GM12891 (cell line): ENCODE measurements at regions not wholly inside any gene's neighbourhood (a gene's known extent, or its start where the extent isn't known, plus 50 kb on each side); places are given as distances from the start of the nearest gene placed in this dataset.

Source experiments
- POLR2AphosphoS5 ChIP-seq: IDR thresholded peaks from 2 replicates; pipeline ENCODE4 v1.6.1; 2011; ENCODE audit warnings: low read depth, low read length, control low read depth
- POU2F2 ChIP-seq: IDR thresholded peaks from 2 replicates; pipeline ENCODE4 v1.6.1; 2011; ENCODE audit warnings: low read depth, mild to moderate bottlenecking, control low read depth, low read length, moderate library complexity

DNA sequence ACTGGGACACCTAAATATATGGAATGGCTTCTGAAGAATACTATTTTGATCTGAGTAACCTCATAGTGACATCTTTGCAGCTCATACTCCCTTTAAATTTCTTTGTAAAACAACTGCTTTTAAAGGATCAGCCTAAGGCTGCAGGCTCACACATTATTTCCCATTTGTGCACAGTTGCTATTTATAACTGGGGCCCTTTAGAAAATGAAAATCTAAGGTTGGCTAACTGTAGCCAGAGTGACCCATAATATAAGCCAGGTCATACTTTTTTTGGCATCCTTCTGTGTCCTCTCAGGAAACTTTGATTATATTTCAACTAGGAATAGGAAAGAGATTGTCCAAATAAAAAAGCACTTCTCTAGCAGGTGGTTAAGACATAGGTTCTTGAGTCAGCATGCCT lies 123.6 kb upstream of the RASGEF1B start:
- TF ChIP-seq POU2F2 (no peak), POLR2AphosphoS5 (no peak)
